Peyer's patch (tissue), 4 donors: ENCODE measurements at regions not wholly inside any gene's neighbourhood (a gene's known extent, or its start where the extent isn't known, plus 50 kb on each side); places are given as distances from the start of the nearest gene placed in this dataset.

Source experiments
- POLR2A ChIP-seq, 2 donors: fragments of 450-650 bp; IDR thresholded peaks; one replicate each; pipeline ENCODE4 v1.5.1; 2017; ENCODE audit warnings: antibody characterized with exemption in 2 of 2, mild to moderate bottlenecking in 2 of 2, moderate library complexity in 2 of 2
- TF ChIP-seq, protein P1 (sequence below), 6 experiments: fragments of 450-650 bp in 4 of 6; fragments of 200-600 bp in 2 of 6; sonication (generic) in 1 of 6; IDR thresholded peaks; one replicate each; pipeline ENCODE4 v1.5.1; 2017 to 2019; ENCODE audit warnings: antibody characterized with exemption in 6 of 6, mild to moderate bottlenecking in 3 of 6, moderate library complexity in 1 of 6

DNA sequence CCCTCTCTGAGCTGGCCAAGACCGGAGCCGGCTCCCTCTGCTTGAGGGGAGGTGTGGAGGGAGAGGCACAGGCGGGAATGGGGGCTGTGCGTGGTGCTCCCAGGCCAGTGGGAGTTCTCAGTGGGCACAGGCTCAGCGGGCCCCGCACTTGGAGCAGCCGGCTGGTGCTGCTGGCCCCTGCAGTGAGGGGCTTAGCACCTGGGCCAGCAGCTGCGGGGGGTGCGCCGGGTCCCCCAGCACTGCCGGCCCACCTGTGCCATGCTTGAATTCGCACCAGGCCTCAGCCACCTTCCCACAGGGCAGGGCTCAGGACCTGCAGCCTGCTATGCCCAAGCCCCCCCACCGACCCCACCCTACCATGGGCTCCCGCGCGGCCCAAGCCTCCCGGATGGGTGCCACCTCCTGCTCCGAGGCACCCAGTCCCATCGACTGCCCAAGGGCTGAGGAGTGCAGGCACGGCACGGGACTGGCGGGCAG, 602.5 kb downstream of the KCTD8 start:
- TF ChIP-seq, protein P1, sequence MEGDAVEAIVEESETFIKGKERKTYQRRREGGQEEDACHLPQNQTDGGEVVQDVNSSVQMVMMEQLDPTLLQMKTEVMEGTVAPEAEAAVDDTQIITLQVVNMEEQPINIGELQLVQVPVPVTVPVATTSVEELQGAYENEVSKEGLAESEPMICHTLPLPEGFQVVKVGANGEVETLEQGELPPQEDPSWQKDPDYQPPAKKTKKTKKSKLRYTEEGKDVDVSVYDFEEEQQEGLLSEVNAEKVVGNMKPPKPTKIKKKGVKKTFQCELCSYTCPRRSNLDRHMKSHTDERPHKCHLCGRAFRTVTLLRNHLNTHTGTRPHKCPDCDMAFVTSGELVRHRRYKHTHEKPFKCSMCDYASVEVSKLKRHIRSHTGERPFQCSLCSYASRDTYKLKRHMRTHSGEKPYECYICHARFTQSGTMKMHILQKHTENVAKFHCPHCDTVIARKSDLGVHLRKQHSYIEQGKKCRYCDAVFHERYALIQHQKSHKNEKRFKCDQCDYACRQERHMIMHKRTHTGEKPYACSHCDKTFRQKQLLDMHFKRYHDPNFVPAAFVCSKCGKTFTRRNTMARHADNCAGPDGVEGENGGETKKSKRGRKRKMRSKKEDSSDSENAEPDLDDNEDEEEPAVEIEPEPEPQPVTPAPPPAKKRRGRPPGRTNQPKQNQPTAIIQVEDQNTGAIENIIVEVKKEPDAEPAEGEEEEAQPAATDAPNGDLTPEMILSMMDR (IDR thresholded peaks at IDR 0.05), result no peak
- no peak for TF ChIP-seq POLR2A (IDR thresholded peaks at IDR 0.05)
